HG02943 (cell line): ENCODE measurements at regions not wholly inside any gene's neighbourhood (a gene's known extent, or its start where the extent isn't known, plus 50 kb on each side); places are given as distances from the start of the nearest gene placed in this dataset.
"Not testable (repeated sequence)": the region's sequence is repeated elsewhere in the genome, so short reads cannot be mapped to it uniquely, and the experiment has no call there.

Experiments used
- ATAC-seq: cut with Tn5 transposase; IDR thresholded peaks from one replicate; pipeline ENCODE4 v1.9.1; 2021; ENCODE audit warnings: mild to moderate bottlenecking, low read depth, moderate library complexity; ENCODE audit not compliant: unreplicated experiment

DNA sequence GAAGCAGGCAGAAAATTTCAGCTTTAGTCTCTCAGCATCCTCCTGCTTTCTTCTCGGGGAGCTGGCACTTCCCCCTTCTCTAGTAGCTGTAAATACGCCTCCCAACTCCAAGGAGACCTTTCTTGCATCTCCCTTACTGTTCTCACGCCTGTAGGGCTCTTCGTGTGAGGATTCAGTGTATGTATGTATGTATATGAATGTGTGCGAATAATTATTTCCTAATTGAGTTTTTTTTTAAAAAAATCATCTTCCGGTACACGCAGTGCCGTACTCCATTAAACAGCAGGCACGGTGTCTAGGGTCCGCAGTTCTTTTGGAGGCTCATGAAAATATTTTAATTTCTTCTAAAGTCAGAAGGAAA lies 85.4 kb downstream of the HFE start:
- ATAC-seq: no peak

DNA sequence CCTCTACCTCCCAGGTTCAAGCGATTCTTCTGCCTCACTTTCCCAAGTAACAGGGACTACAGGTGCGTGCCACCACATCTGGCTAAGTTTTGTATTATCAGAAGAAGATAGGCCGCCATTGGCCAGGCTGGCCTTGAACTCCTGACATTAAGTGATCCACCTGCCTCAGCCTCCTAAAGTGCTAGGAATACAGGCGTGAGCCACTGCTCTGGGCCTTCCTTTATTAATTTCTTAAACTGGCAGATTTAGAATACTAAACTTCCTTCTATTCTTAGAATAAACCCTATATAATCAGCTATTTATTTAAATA lies 86.6 kb downstream of the HFE start:
- no peak for ATAC-seq

GRCh38 chr6:26175033-26175427 lies 87.8 kb downstream of the HFE start:
- no peak for ATAC-seq

- ATAC-seq: no peak
Observed at GRCh38 chr6:26175428-26176181, 88.4 kb downstream of the HFE start.

DNA sequence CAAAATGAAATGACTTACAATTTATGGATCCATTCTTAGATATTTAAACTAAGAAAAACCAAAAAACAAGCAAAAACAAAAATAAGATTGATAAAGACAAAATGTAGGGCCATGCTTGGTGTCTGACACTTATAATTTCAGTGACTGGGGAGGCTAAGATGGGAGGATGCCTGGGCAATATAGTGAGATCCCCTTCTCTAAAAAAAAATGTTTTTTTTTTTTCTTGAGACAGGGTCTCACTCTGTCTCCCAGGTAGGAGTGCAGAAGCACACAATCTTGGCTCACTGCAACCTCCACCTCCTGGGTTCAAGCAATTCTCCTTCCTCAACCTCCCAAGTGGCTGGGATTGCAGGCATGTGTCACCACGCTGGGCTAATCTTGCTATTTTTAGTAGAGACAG lies 92.4 kb downstream of the HFE start:
- no peak for ATAC-seq

GRCh38 chr6:26180346-26180745 lies 93.1 kb downstream of the HFE start:
- ATAC-seq: no peak

DNA sequence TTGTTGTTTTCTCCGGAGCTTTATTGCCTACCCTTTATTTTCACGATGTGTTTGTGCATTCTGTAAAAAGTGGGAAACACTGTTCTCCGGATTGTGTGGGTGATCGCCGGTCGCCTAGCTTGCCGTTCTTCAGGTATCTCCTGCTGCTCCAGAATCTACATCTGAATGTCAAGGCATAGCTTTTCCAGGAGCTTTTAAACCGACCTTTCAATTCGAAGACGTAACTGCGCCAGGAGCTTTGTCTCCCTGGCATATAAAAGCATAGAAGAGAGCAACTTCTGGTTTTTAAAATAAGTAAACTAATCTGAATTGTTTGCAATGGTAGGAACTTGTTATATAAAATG lies 96.0 kb downstream of the HFE start:
- no peak for ATAC-seq

- ATAC-seq: peak; percentile 54
Observed at GRCh38 chr6:26183581-26184366, 96.5 kb downstream of the HFE start.

GRCh38 chr6:26184367-26184891 lies 97.2 kb downstream of the HFE start:
- no peak for ATAC-seq

DNA sequence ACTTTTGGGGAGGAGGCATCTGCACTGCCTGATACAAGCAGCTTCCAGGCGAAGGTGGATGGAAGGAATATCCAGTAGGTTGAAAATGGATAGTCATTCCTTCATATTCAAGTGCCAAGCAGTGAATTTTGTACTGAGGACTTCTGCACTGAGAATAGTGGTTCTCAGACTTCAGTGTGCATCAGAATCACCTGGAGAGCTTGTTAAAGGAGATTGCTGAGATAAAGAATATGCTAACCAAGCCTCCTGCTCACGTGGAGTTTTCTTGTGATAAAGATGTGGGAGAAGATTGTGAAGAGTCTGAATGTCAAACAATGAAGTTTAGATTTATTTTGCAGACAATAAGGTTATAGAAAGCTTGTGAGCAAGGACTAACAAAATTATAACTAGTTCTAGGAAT lies 97.8 kb downstream of the HFE start:
- no peak for ATAC-seq

- no peak for ATAC-seq
Observed at GRCh38 chr6:26185802-26186201, 98.6 kb downstream of the HFE start.

DNA sequence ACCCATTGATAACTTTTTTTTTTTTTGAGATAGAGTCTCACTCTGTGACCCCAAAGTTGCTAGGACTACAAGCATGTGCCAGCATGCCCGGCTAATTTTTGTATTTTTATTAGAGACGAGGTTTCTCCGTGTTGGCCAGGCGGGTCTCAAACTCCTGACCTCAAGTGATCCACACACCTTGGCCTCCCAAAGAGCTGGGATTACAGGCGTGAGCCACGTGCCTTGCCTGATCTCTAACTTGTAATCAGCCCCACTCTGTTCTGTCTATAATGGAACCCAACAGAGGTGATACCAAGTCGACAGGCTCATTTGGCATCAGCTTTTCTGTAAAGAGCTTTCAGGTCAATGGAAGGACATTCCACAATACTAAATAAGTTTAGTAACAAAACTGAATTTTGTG lies 99.4 kb downstream of the HFE start:
- no peak for ATAC-seq

- no peak for ATAC-seq
Observed at GRCh38 chr6:26187292-26187691, 100.1 kb downstream of the HFE start.

DNA sequence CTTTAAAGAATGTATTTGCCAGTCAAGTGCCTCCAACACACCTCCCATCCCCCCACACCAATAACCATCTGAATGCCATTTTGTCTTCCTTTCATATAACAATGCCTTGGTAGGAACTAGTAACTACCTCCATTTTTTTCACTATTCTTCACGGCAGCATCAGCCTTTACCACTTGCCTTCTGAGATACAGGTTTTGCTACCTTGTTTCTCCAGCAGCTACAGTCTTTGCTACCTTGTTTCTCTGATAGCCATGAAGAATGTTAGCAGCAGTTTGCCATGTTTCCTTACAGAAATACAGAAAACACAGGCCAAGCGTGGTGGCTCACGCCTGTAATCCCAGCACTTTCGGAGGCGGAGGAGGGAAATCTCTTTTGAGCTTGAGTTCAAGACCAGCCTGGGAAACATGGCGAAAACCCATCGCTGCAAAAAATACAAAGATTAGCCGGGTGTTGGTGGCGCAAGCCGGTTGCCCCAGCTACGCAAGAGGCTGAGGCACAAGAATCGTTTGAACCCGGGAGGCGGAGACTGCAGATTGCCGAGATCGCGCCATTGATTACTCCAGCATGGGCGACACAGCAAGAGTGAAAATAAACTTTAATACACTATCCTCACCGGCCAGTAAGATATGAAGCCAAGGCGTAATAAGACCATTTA lies 100.9 kb downstream of the HFE start:
- peak; percentile 9 for ATAC-seq

DNA sequence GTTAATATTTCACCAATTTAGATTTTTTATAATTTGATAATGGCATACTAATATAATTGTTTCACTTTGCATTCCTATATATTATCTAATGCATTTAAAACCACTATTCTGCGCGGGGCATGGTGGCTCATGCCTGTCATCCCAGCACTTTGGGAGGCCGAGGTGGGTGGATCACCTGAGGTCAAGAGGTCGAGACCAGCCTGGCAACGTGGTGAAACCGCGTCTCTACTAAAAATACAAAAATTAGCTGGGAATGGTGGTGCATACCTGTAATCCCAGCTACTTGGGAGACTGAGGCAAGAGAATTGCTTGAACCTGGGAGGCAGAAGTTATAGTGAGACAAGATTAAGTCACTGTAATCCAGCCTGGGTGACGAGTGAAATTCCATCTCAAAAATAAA lies 104.3 kb downstream of the HFE start:
- not testable (repeated sequence) for ATAC-seq

DNA sequence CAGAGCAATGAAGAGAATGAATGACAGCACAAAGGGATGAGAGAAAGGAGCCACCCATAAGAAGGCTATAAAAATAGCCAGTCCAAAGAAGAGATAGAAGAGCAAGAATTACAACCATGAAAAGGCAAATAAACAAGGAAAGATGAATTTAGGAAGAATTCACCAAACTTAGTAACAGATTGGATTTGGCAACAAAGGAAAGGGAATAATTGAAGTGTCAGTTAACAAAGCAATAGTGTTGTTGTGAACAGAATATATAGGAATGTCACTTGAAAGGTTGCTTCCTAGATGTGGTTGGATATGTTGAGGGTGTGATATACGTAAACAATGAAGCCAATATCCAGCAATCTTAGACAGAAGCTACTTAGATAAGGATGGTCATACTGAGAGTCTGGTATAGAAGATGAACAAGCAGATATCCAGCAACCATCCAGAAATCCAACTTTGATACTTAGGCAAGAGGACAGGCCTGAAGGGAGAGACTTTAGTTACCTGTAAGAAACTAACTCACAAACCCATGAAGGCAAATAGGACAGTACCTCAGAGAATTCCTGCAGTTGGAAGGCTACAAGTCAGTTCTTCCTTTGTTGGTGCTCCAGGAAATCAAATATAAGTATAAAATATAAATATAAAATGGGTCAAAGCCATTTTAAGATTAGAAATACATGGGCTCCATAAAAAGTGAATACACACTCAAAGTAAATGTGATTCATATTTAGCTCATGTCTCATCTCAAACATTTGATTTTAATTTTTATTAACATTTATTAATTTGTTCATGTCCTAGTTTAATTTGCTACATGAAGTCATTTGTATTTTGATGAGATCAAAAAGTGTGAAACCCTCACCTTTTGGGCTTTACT lies 106.5 kb downstream of the HFE start:
- ATAC-seq: no peak

GRCh38 chr6:26194329-26194701 lies 107.1 kb downstream of the HFE start:
- ATAC-seq: no peak

GRCh38 chr6:26194816-26195375 lies 107.7 kb downstream of the HFE start:
- ATAC-seq: no peak

- no peak for ATAC-seq
Observed at GRCh38 chr6:26195376-26195923, 108.2 kb downstream of the HFE start.
